ENCODE measurements at regions not wholly inside any gene's neighbourhood (a gene's known extent, or its start where the extent isn't known, plus 50 kb on each side); places are given as distances from the start of the nearest gene placed in this dataset.
"Not testable (repeated sequence)": the region's sequence is repeated elsewhere in the genome, so short reads cannot be mapped to it uniquely, and the experiment has no call there.

- DNase-seq: no peak
Observed at GRCh38 chr5:77909237-77909636, 133.1 kb upstream of the TBCA start.

GRCh38 chr5:77908787-77909186 is 132.6 kb upstream of the TBCA start:
- DNase-seq: no peak

- no peak for DNase-seq
Observed at GRCh38 chr5:77907786-77908185, 131.6 kb upstream of the TBCA start.

- DNase-seq: no peak
Observed at GRCh38 chr5:77906806-77907205, 130.7 kb upstream of the TBCA start.

GRCh38 chr5:77904362-77904761 is 128.2 kb upstream of the TBCA start:
- no peak for DNase-seq

- DNase-seq: no peak
Observed at GRCh38 chr5:77900691-77901090, 124.6 kb upstream of the TBCA start.

- no peak for DNase-seq
Observed at GRCh38 chr5:77898385-77898784, 122.2 kb upstream of the TBCA start.

- DNase-seq: no peak
Observed at GRCh38 chr5:77896338-77896737, 120.2 kb upstream of the TBCA start.

GRCh38 chr5:77894103-77894502 is 118.0 kb upstream of the TBCA start:
- not testable (repeated sequence) for DNase-seq

GRCh38 chr5:77893225-77893860 is 117.2 kb upstream of the TBCA start:
- no peak for DNase-seq

GRCh38 chr5:77892061-77893010 is 116.2 kb upstream of the TBCA start:
- DNase-seq: no peak

GRCh38 chr5:77885519-77885918 is 109.4 kb upstream of the TBCA start:
- DNase-seq: no peak

GRCh38 chr5:77882670-77883257 is 106.6 kb upstream of the TBCA start:
- no peak for DNase-seq

GRCh38 chr5:77881528-77881927 is 105.4 kb upstream of the TBCA start:
- DNase-seq: no peak

GRCh38 chr5:77877516-77878355 is 101.6 kb upstream of the TBCA start:
- no peak for DNase-seq

- DNase-seq: no peak
Observed at GRCh38 chr5:77876862-77877502, 100.8 kb upstream of the TBCA start.

GRCh38 chr5:77876316-77876715 is 100.2 kb upstream of the TBCA start:
- no peak for DNase-seq

- DNase-seq: no peak
Observed at GRCh38 chr5:77874691-77875090, 98.6 kb upstream of the TBCA start.

- no peak for DNase-seq
Observed at GRCh38 chr5:77873239-77873638, 97.1 kb upstream of the TBCA start.

GRCh38 chr5:77871946-77872345 is 95.8 kb upstream of the TBCA start:
- no peak for DNase-seq

- DNase-seq: no peak
Observed at GRCh38 chr5:77871016-77871415, 94.9 kb upstream of the TBCA start.

Measured in skin of body (tissue), 1 donor.